CD4-positive, alpha-beta memory T cell (primary cell): ENCODE measurements at regions not wholly inside any gene's neighbourhood (a gene's known extent, or its start where the extent isn't known, plus 50 kb on each side); places are given as distances from the start of the nearest gene placed in this dataset.

Experiments used
- CTCF ChIA-PET: fragments of 350-600 bp; sonication (Branson Sonifier 250); formaldehyde crosslinking; loops from one replicate; lab custom pipeline; 2021; ENCODE audit warnings: inconsistent platforms; ENCODE audit not compliant: partially characterized antibody; lab: Charles Lee
- POLR2A ChIA-PET: fragments of 350-600 bp; sonication (Branson Sonifier 250); formaldehyde crosslinking; loops from one replicate; lab custom pipeline; 2021; ENCODE audit not compliant: partially characterized antibody; lab: Charles Lee
- DNase-seq, 5 donors: peaks; one replicate each; pipeline versions ENCODE4 v3.0.0 to v3.0.0-alpha.2; 2020 to 2022; ENCODE audit warnings: mixed read lengths in 1 of 5
- H3K27ac ChIP-seq: one replicate; pipeline ENCODE4 v1.7.0; 2013; ENCODE audit warnings: low read depth, low read length
- H3K27me3 ChIP-seq: 2 replicates; pipeline ENCODE4 v1.7.0; 2013; ENCODE audit warnings: mild to moderate bottlenecking, low read length, moderate library complexity; ENCODE audit not compliant: insufficient read depth
- H3K36me3 ChIP-seq: 2 replicates; pipeline ENCODE4 v1.7.0; 2013; ENCODE audit warnings: mild to moderate bottlenecking, low read length, moderate library complexity; ENCODE audit not compliant: insufficient read depth
- H3K4me1 ChIP-seq: 2 replicates; pipeline ENCODE4 v1.7.0; 2013; ENCODE audit warnings: mild to moderate bottlenecking, low read length, moderate library complexity; ENCODE audit not compliant: insufficient read depth
- H3K4me3 ChIP-seq, 2 donors: one replicate each; pipeline ENCODE4 v1.7.0; 2013; ENCODE audit warnings: low read length in 2 of 2, mild to moderate bottlenecking in 1 of 2
- H3K9me3 ChIP-seq, 2 donors: one replicate each; pipeline ENCODE4 v1.7.0; 2013; ENCODE audit warnings: low read length in 2 of 2, control low read depth in 1 of 2; ENCODE audit not compliant: control insufficient read depth in 1 of 2
- H3K27ac Mint-ChIP-seq, 7 donors: one replicate each; pipeline ENCODE4 v1.8.0; 2020 to 2021; ENCODE audit warnings: mixed read lengths in 7 of 7, mild to moderate bottlenecking in 6 of 7, inconsistent platforms in 3 of 7, moderate library complexity in 3 of 7
- H3K27me3 Mint-ChIP-seq, 2 donors: one replicate each; pipeline ENCODE4 v1.8.0; 2020 to 2021; ENCODE audit warnings: mixed read lengths in 2 of 2
- H3K36me3 Mint-ChIP-seq, 2 donors: one replicate each; pipeline ENCODE4 v1.8.0; 2020 to 2021; ENCODE audit warnings: mixed read lengths in 2 of 2, inconsistent platforms in 1 of 2, mild to moderate bottlenecking in 1 of 2
- H3K4me1 Mint-ChIP-seq, 4 donors: one replicate each; pipeline ENCODE4 v1.8.0; 2020 to 2021; ENCODE audit warnings: mixed read lengths in 4 of 4, mild to moderate bottlenecking in 1 of 4
- H3K4me3 Mint-ChIP-seq, 8 donors: one replicate each; pipeline ENCODE4 v1.8.0; 2020 to 2021; ENCODE audit warnings: mixed read lengths in 8 of 8, mild to moderate bottlenecking in 7 of 8, moderate library complexity in 6 of 8, inconsistent platforms in 3 of 8
- H3K9me3 Mint-ChIP-seq, 8 donors: one replicate each; pipeline ENCODE4 v1.8.0; 2020 to 2021; ENCODE audit warnings: mixed read lengths in 8 of 8, mild to moderate bottlenecking in 5 of 8, inconsistent platforms in 3 of 8, moderate library complexity in 1 of 8
- intact Hi-C: fragments of 100-400 bp; cut with micrococcal nuclease; formaldehyde crosslinking; loops from one replicate; pipeline ENCODE4 v1.15.1; 2023

GRCh38 chr4:43380093-43380492 is 487.6 kb downstream of the GRXCR1 start:
- H3K9me3 Mint-ChIP-seq: peaks cover 0 to 7% (median 2%) of the 10 kb centered on the region in 8 donors
- no peak overlapping the region for H3K27ac Mint-ChIP-seq
- CTCF ChIA-PET: no interaction called here
- H3K27me3 Mint-ChIP-seq: no peaks in the 10 kb centered on the region
- no peak overlapping the region for H3K4me3 Mint-ChIP-seq
- no peaks in the 10 kb centered on the region for H3K4me1 ChIP-seq
- no peaks in the 10 kb centered on the region for H3K4me1 Mint-ChIP-seq
- intact Hi-C loops: no loop called here
- no peaks in the 10 kb centered on the region for H3K27me3 ChIP-seq
- no peaks in the 10 kb centered on the region for H3K9me3 ChIP-seq
- no peaks in the 10 kb centered on the region for H3K36me3 Mint-ChIP-seq
- no peak overlapping the region for H3K4me3 ChIP-seq
- no peak for DNase-seq
- no peaks in the 10 kb centered on the region for H3K36me3 ChIP-seq
- POLR2A ChIA-PET: no interaction called here
- H3K27ac ChIP-seq: no peak overlapping the region

- no peaks in the 10 kb centered on the region for H3K27me3 ChIP-seq
- H3K4me1 Mint-ChIP-seq: no peaks in the 10 kb centered on the region
- H3K4me3 ChIP-seq: no peak overlapping the region
- H3K27ac Mint-ChIP-seq: no peak overlapping the region
- intact Hi-C loops: no loop called here
- H3K9me3 ChIP-seq: no peaks in the 10 kb centered on the region
- H3K4me1 ChIP-seq: no peaks in the 10 kb centered on the region
- CTCF ChIA-PET: no interaction called here
- H3K27ac ChIP-seq: no peak overlapping the region
- no peaks in the 10 kb centered on the region for H3K27me3 Mint-ChIP-seq
- POLR2A ChIA-PET: no interaction called here
- H3K9me3 Mint-ChIP-seq: peaks cover 4 to 13% (median 4%) of the 10 kb centered on the region in 8 donors
- DNase-seq: no peak
- no peaks in the 10 kb centered on the region for H3K36me3 Mint-ChIP-seq
- H3K4me3 Mint-ChIP-seq: no peak overlapping the region
- H3K36me3 ChIP-seq: no peaks in the 10 kb centered on the region
Measured at GRCh38 chr4:43391069-43391468, 498.6 kb downstream of the GRXCR1 start.

- Mint-ChIP-seq H3K36me3 (no peaks in the 10 kb centered on the region), H3K9me3 (peaks cover 4 to 22% (median 10%) of the 10 kb centered on the region in 8 donors), H3K27me3 (no peaks in the 10 kb centered on the region), H3K4me1 (no peaks in the 10 kb centered on the region), H3K27ac (no peak overlapping the region), H3K4me3 (no peak overlapping the region)
- Histone ChIP-seq H3K27ac (no peak overlapping the region), H3K27me3 (no peaks in the 10 kb centered on the region), H3K4me3 (no peak overlapping the region), H3K9me3 (no peaks in the 10 kb centered on the region), H3K4me1 (no peaks in the 10 kb centered on the region), H3K36me3 (no peaks in the 10 kb centered on the region)
- CTCF ChIA-PET: no interaction called here
- POLR2A ChIA-PET: no interaction called here
- intact Hi-C loops: no loop called here
- DNase-seq: no peak
Measured at GRCh38 chr4:43394976-43395375, 502.5 kb downstream of the GRXCR1 start.

GRCh38 chr4:43399726-43400125 is 507.2 kb downstream of the GRXCR1 start:
- Mint-ChIP-seq H3K36me3 (no peaks in the 10 kb centered on the region), H3K27me3 (no peaks in the 10 kb centered on the region), H3K4me3 (no peak overlapping the region), H3K9me3 (peaks cover 2 to 24% (median 11%) of the 10 kb centered on the region in 8 donors), H3K27ac (no peak overlapping the region), H3K4me1 (no peaks in the 10 kb centered on the region)
- Histone ChIP-seq H3K9me3 (no peaks in the 10 kb centered on the region), H3K27me3 (no peaks in the 10 kb centered on the region), H3K27ac (no peak overlapping the region), H3K36me3 (no peaks in the 10 kb centered on the region), H3K4me3 (no peak overlapping the region), H3K4me1 (no peaks in the 10 kb centered on the region)
- ChIA-PET POLR2A (no interaction called here), CTCF (no interaction called here)
- DNase-seq: no peak
- intact Hi-C loops: no loop called here

GRCh38 chr4:43402393-43402792 is 509.9 kb downstream of the GRXCR1 start:
- ChIA-PET CTCF (interaction anchor here (1.6 kb wide), 1 partner anchor 13 kb away, joined by 3 read pairs; no protein-coding TSS in a partner anchor), POLR2A (no interaction called here)
- Histone ChIP-seq H3K4me3 (no peak overlapping the region), H3K9me3 (no peaks in the 10 kb centered on the region), H3K36me3 (no peaks in the 10 kb centered on the region), H3K27me3 (no peaks in the 10 kb centered on the region), H3K4me1 (no peaks in the 10 kb centered on the region), H3K27ac (no peak overlapping the region)
- no peak overlapping the region for H3K27ac Mint-ChIP-seq
- H3K4me1 Mint-ChIP-seq: no peaks in the 10 kb centered on the region
- H3K36me3 Mint-ChIP-seq: no peaks in the 10 kb centered on the region
- no peaks in the 10 kb centered on the region for H3K27me3 Mint-ChIP-seq
- intact Hi-C loops: no loop called here
- DNase-seq: no peak
- peaks cover 0 to 20% (median 9%) of the 10 kb centered on the region in 8 donors for H3K9me3 Mint-ChIP-seq
- no peak overlapping the region for H3K4me3 Mint-ChIP-seq

- Mint-ChIP-seq H3K27ac (no peak overlapping the region), H3K36me3 (no peaks in the 10 kb centered on the region), H3K9me3 (peaks cover 0 to 20% (median 4%) of the 10 kb centered on the region in 8 donors), H3K27me3 (no peaks in the 10 kb centered on the region), H3K4me3 (no peak overlapping the region), H3K4me1 (no peaks in the 10 kb centered on the region)
- no peak overlapping the region for H3K27ac ChIP-seq
- H3K36me3 ChIP-seq: no peaks in the 10 kb centered on the region
- ChIA-PET CTCF (no interaction called here), POLR2A (no interaction called here)
- DNase-seq: no peak
- no peaks in the 10 kb centered on the region for H3K27me3 ChIP-seq
- H3K4me3 ChIP-seq: no peak overlapping the region
- H3K9me3 ChIP-seq: no peaks in the 10 kb centered on the region
- no peaks in the 10 kb centered on the region for H3K4me1 ChIP-seq
- intact Hi-C loops: no loop called here
Measured at GRCh38 chr4:43410636-43411035, 518.1 kb downstream of the GRXCR1 start.

- H3K36me3 Mint-ChIP-seq: no peaks in the 10 kb centered on the region
- no peak overlapping the region for H3K4me3 Mint-ChIP-seq
- Histone ChIP-seq H3K36me3 (no peaks in the 10 kb centered on the region), H3K27me3 (no peaks in the 10 kb centered on the region), H3K4me1 (no peaks in the 10 kb centered on the region), H3K27ac (no peak overlapping the region), H3K4me3 (no peak overlapping the region), H3K9me3 (no peaks in the 10 kb centered on the region)
- no peaks in the 10 kb centered on the region for H3K4me1 Mint-ChIP-seq
- ChIA-PET CTCF (no interaction called here), POLR2A (no interaction called here)
- H3K27ac Mint-ChIP-seq: no peak overlapping the region
- intact Hi-C loops: no loop called here
- DNase-seq: no peak
- H3K9me3 Mint-ChIP-seq: peaks cover 0 to 19% (median 6%) of the 10 kb centered on the region in 8 donors
- H3K27me3 Mint-ChIP-seq: no peaks in the 10 kb centered on the region
Measured at GRCh38 chr4:43411226-43411625, 518.7 kb downstream of the GRXCR1 start.

GRCh38 chr4:43423276-43423675 is 530.8 kb downstream of the GRXCR1 start:
- intact Hi-C loops: no loop called here
- H3K27me3 Mint-ChIP-seq: no peaks in the 10 kb centered on the region
- POLR2A ChIA-PET: no interaction called here

More at GRCh38 chr4:43423276-43423675, 530.8 kb downstream of the GRXCR1 start:
- no peak for DNase-seq
- H3K4me1 Mint-ChIP-seq: no peaks in the 10 kb centered on the region
- no peak overlapping the region for H3K27ac ChIP-seq
- no peak overlapping the region for H3K4me3 Mint-ChIP-seq
- H3K27ac Mint-ChIP-seq: no peak overlapping the region
- H3K9me3 ChIP-seq: no peaks in the 10 kb centered on the region
- no peaks in the 10 kb centered on the region for H3K27me3 ChIP-seq
- H3K4me3 ChIP-seq: no peak overlapping the region
- H3K36me3 ChIP-seq: no peaks in the 10 kb centered on the region
- H3K4me1 ChIP-seq: no peaks in the 10 kb centered on the region
- no peaks in the 10 kb centered on the region for H3K36me3 Mint-ChIP-seq
- CTCF ChIA-PET: no interaction called here
- peaks cover 0 to 16% (median 5%) of the 10 kb centered on the region in 8 donors for H3K9me3 Mint-ChIP-seq
